A549 (cell line): ENCODE measurements at regions not wholly inside any gene's neighbourhood (a gene's known extent, or its start where the extent isn't known, plus 50 kb on each side); places are given as distances from the start of the nearest gene placed in this dataset.
"Not testable (repeated sequence)": the region's sequence is repeated elsewhere in the genome, so short reads cannot be mapped to it uniquely, and the experiment has no call there.

Experiments
- CHD2 ChIP-seq: fragments of 150-350 bp; IDR thresholded peaks from 2 replicates; pipeline ENCODE4 v1.6.1; 2014; ENCODE audit warnings: low read length; ENCODE audit not compliant: partially characterized antibody
- EP300 ChIP-seq, 2 experiments: fragments of >200 bp; sonication (Bioruptor Twin); formaldehyde crosslinking; IDR thresholded peaks; 2 replicates in 1 of 2; 3 replicates in 1 of 2; pipeline ENCODE4 v1.6.1; 2016 to 2017
- MAZ ChIP-seq: fragments of 150-350 bp; IDR thresholded peaks from 2 replicates; pipeline ENCODE4 v1.6.1; 2014; ENCODE audit warnings: antibody characterized with exemption, low read depth, low read length, borderline replicate concordance
- MYC ChIP-seq: IDR thresholded peaks from 2 replicates; pipeline ENCODE4 v1.6.1; 2012; ENCODE audit warnings: mild to moderate bottlenecking, inconsistent platforms, low read length, improper control_type of control experiment, borderline replicate concordance
- PHF8 ChIP-seq: fragments of 200-600 bp; sonication (generic); IDR thresholded peaks from 2 replicates; pipeline ENCODE4 v1.6.1; 2016; ENCODE audit warnings: low read depth, mild to moderate bottlenecking, antibody characterized with exemption, moderate library complexity, borderline replicate concordance
- POLR2A ChIP-seq: IDR thresholded peaks from 2 replicates; pipeline ENCODE4 v1.6.1; 2012; ENCODE audit warnings: mild to moderate bottlenecking, low read length
- POLR2AphosphoS2 ChIP-seq: conservative IDR thresholded peaks from 2 replicates; pipeline ENCODE4 v1.6.1; 2012; ENCODE audit warnings: low read length, improper control_type of control experiment, inconsistent platforms
- RAD21 ChIP-seq, 2 experiments: fragments of >200 bp in 1 of 2; sonication (Bioruptor Twin) in 1 of 2; formaldehyde crosslinking in 1 of 2; IDR thresholded peaks in 1 of 2; conservative IDR thresholded peaks in 1 of 2; 2 replicates in 1 of 2; 3 replicates in 1 of 2; pipeline ENCODE4 v1.6.1; 2012 to 2018; ENCODE audit warnings: inconsistent platforms in 1 of 2
- SREBF2 ChIP-seq: fragments of 450-650 bp; IDR thresholded peaks from 2 replicates; pipeline ENCODE4 v1.6.1; 2014; ENCODE audit warnings: mild to moderate bottlenecking, moderate library complexity
- TF ChIP-seq, protein P1 (sequence below): fragments of >200 bp; sonication (Bioruptor Twin); formaldehyde crosslinking; IDR thresholded peaks from 3 replicates; pipeline ENCODE4 v1.5.1; 2016
- TF ChIP-seq, protein P2 (sequence below): IDR thresholded peaks from 2 replicates; pipeline ENCODE4 v1.6.1; 2012
- TF ChIP-seq, protein P3 (sequence below): fragments of 250-450 bp; sonication (Bioruptor Pico); IDR thresholded peaks from 2 replicates; pipeline ENCODE4 v1.5.0; 2020; ENCODE audit warnings: low read depth, mild to moderate bottlenecking, moderate library complexity
- TF ChIP-seq, protein P4 (sequence below): fragments of 200-600 bp; sonication (generic); IDR thresholded peaks from 2 replicates; pipeline ENCODE4 v1.6.1; 2016; ENCODE audit warnings: antibody characterized with exemption, mild to moderate bottlenecking, moderate library complexity
- TF ChIP-seq, protein P5 (sequence below): fragments of >200 bp; sonication (Bioruptor Twin); formaldehyde crosslinking; IDR thresholded peaks from 2 replicates; pipeline ENCODE4 v1.6.1; 2016

DNA sequence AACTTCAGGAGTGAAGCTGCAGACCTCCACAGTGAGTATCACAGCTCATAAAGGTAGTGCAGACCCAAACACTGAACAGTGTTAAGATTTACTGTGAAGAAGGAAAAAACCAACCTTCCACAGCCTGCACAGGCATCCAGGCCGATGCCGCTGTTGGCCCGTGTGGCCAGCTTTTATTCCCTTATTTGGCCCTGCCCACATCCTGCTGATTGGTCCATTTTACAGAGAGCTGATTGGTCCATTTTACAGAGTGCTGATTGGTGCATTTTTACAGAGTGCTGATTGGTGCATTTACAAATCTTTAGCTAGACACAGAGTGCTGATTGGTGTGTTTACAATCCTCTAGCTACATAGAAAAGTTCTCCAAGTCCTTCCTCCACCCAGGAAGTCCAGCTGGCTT, 49.9 kb upstream of the CHD2 start:
- TF ChIP-seq, protein P1, sequence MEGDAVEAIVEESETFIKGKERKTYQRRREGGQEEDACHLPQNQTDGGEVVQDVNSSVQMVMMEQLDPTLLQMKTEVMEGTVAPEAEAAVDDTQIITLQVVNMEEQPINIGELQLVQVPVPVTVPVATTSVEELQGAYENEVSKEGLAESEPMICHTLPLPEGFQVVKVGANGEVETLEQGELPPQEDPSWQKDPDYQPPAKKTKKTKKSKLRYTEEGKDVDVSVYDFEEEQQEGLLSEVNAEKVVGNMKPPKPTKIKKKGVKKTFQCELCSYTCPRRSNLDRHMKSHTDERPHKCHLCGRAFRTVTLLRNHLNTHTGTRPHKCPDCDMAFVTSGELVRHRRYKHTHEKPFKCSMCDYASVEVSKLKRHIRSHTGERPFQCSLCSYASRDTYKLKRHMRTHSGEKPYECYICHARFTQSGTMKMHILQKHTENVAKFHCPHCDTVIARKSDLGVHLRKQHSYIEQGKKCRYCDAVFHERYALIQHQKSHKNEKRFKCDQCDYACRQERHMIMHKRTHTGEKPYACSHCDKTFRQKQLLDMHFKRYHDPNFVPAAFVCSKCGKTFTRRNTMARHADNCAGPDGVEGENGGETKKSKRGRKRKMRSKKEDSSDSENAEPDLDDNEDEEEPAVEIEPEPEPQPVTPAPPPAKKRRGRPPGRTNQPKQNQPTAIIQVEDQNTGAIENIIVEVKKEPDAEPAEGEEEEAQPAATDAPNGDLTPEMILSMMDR = not testable (repeated sequence)
- TF ChIP-seq MAZ; POLR2A; POLR2AphosphoS2; RAD21 (conservative IDR thresholded peaks at IDR 0.05 in 1 of 2, IDR thresholded peaks at IDR 0.05 in 1 of 2); MYC; EP300 (IDR thresholded peaks at IDR 0.05); PHF8; SREBF2; CHD2: not testable (repeated sequence)
- TF ChIP-seq, protein P2, sequence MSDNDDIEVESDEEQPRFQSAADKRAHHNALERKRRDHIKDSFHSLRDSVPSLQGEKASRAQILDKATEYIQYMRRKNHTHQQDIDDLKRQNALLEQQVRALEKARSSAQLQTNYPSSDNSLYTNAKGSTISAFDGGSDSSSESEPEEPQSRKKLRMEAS = not testable (repeated sequence)
- TF ChIP-seq, protein P3, sequence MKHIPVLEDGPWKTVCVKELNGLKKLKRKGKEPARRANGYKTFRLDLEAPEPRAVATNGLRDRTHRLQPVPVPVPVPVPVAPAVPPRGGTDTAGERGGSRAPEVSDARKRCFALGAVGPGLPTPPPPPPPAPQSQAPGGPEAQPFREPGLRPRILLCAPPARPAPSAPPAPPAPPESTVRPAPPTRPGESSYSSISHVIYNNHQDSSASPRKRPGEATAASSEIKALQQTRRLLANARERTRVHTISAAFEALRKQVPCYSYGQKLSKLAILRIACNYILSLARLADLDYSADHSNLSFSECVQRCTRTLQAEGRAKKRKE = not testable (repeated sequence)
- TF ChIP-seq, protein P4, sequence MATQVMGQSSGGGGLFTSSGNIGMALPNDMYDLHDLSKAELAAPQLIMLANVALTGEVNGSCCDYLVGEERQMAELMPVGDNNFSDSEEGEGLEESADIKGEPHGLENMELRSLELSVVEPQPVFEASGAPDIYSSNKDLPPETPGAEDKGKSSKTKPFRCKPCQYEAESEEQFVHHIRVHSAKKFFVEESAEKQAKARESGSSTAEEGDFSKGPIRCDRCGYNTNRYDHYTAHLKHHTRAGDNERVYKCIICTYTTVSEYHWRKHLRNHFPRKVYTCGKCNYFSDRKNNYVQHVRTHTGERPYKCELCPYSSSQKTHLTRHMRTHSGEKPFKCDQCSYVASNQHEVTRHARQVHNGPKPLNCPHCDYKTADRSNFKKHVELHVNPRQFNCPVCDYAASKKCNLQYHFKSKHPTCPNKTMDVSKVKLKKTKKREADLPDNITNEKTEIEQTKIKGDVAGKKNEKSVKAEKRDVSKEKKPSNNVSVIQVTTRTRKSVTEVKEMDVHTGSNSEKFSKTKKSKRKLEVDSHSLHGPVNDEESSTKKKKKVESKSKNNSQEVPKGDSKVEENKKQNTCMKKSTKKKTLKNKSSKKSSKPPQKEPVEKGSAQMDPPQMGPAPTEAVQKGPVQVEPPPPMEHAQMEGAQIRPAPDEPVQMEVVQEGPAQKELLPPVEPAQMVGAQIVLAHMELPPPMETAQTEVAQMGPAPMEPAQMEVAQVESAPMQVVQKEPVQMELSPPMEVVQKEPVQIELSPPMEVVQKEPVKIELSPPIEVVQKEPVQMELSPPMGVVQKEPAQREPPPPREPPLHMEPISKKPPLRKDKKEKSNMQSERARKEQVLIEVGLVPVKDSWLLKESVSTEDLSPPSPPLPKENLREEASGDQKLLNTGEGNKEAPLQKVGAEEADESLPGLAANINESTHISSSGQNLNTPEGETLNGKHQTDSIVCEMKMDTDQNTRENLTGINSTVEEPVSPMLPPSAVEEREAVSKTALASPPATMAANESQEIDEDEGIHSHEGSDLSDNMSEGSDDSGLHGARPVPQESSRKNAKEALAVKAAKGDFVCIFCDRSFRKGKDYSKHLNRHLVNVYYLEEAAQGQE = not testable (repeated sequence)
- TF ChIP-seq, protein P5, sequence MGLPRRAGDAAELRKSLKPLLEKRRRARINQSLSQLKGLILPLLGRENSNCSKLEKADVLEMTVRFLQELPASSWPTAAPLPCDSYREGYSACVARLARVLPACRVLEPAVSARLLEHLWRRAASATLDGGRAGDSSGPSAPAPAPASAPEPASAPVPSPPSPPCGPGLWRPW = not testable (repeated sequence)
